Endothelial cell of umbilical vein (primary cell): ENCODE measurements at regions not wholly inside any gene's neighbourhood (a gene's known extent, or its start where the extent isn't known, plus 50 kb on each side); places are given as distances from the start of the nearest gene placed in this dataset.

Source experiments
- BruUV-seq: library from RNA; stranded (reverse); fragments of 400-500 nt; replicated peaks from 2 replicates; lab custom pipeline; 2021; lab: Mats Ljungman, UMichigan
- CTCF ChIA-PET: fragments of 300-600, 350-600 bp; sonication (Branson Sonifier 250); formaldehyde crosslinking; loops from one replicate; lab custom pipeline; 2021; ENCODE audit warnings: antibody characterized with exemption, inconsistent platforms; lab: Charles Lee
- POLR2A ChIA-PET: fragments of 300-600, 350-600 bp; sonication (Branson Sonifier 250); formaldehyde crosslinking; loops from one replicate; lab custom pipeline; 2021; ENCODE audit warnings: antibody characterized with exemption, inconsistent platforms; lab: Charles Lee
- DNase-seq: peaks from one replicate; pipeline ENCODE4 v3.0.0-alpha.2; 2011; ENCODE audit warnings: low read depth, low spot score
- FAIRE-seq: peaks from 2 replicates; lab custom pipeline; 2011; peaks lifted over from hg19 to GRCh38; lab: Jason Lieb, UNC
- H2AFZ ChIP-seq: 2 replicates; pipeline ENCODE4 v1.6.0; 2012; ENCODE audit warnings: low read depth, low read length, control low read depth, inconsistent platforms
- H3K27ac ChIP-seq: 2 replicates; pipeline ENCODE4 v1.5.1; 2011; ENCODE audit warnings: low read depth, mild to moderate bottlenecking, control low read depth, low read length, moderate library complexity; ENCODE audit not compliant: insufficient read depth
- H3K27me3 ChIP-seq, 2 experiments: 2 replicates each; pipeline versions ENCODE4 v1.6.0 to v1.6.1; 2011; ENCODE audit warnings: low read length in 2 of 2, mixed read lengths in 1 of 2; ENCODE audit not compliant: control insufficient read depth in 2 of 2, insufficient read depth in 2 of 2
- H3K36me3 ChIP-seq, 2 experiments: 2 replicates in 1 of 2; 3 replicates in 1 of 2; pipeline ENCODE4 v1.5.1; 2011; ENCODE audit warnings: low read length in 2 of 2, mild to moderate bottlenecking in 1 of 2, moderate library complexity in 1 of 2; ENCODE audit not compliant: control insufficient read depth in 2 of 2, insufficient read depth in 2 of 2; ENCODE audit errors: extremely low read depth in 1 of 2
- H3K4me1 ChIP-seq: 3 replicates; pipeline ENCODE4 v1.5.1; 2011; ENCODE audit warnings: mild to moderate bottlenecking, low read length; ENCODE audit not compliant: control insufficient read depth, insufficient read depth; ENCODE audit errors: extremely low read depth
- H3K4me2 ChIP-seq: 2 replicates; pipeline ENCODE4 v1.6.1; 2011; ENCODE audit warnings: low read length, control low read depth, mixed read lengths; ENCODE audit not compliant: insufficient read depth
- H3K4me3 ChIP-seq, 3 experiments: fragments of 200-600 bp in 1 of 3; sonication (generic), shearing (Covaris generic) in 1 of 3; replicated peaks in 1 of 3; 2 replicates each; pipeline ENCODE4 v1.5.1; 2011 to 2016; ENCODE audit warnings: control low read depth in 3 of 3, low read length in 3 of 3, mild to moderate bottlenecking in 2 of 3, inconsistent platforms in 1 of 3, low read depth in 1 of 3, moderate library complexity in 1 of 3; ENCODE audit not compliant: insufficient read depth in 1 of 3
- H3K79me2 ChIP-seq: 2 replicates; pipeline ENCODE4 v1.6.0; 2012; ENCODE audit warnings: low read length, inconsistent platforms; ENCODE audit not compliant: control insufficient read depth, insufficient read depth
- H3K9ac ChIP-seq: replicated peaks from 2 replicates; pipeline ENCODE3; 2011; ENCODE audit warnings: low read length, control low read depth; ENCODE audit not compliant: insufficient read depth; ENCODE audit errors: extremely low read depth
- H3K9me1 ChIP-seq: replicated peaks from 3 replicates; pipeline ENCODE4 v1.6.0; 2011; ENCODE audit warnings: mild to moderate bottlenecking, low read length; ENCODE audit not compliant: control insufficient read depth, insufficient read depth; ENCODE audit errors: extremely low read depth
- H3K9me3 ChIP-seq: replicated peaks from 2 replicates; pipeline ENCODE4 v1.5.1; 2012; ENCODE audit warnings: low read length, inconsistent platforms; ENCODE audit not compliant: control insufficient read depth, insufficient read depth
- H4K20me1 ChIP-seq: replicated peaks from 2 replicates; pipeline ENCODE3; 2011; ENCODE audit warnings: mild to moderate bottlenecking, low read length; ENCODE audit not compliant: control insufficient read depth, insufficient read depth; ENCODE audit errors: extremely low read depth
- EZH2 ChIP-seq: IDR thresholded peaks from 2 replicates; pipeline ENCODE4 v1.6.1; 2012; ENCODE audit warnings: borderline replicate concordance, low read depth, mild to moderate bottlenecking, moderate library complexity, low read length, inconsistent platforms; ENCODE audit not compliant: severe bottlenecking
- FOS ChIP-seq: IDR thresholded peaks from 2 replicates; pipeline ENCODE4 v1.6.1; 2011; ENCODE audit warnings: mild to moderate bottlenecking, low read length, moderate library complexity, borderline replicate concordance; ENCODE audit not compliant: insufficient read depth
- GATA2 ChIP-seq: IDR thresholded peaks from 2 replicates; pipeline ENCODE4 v1.7.0; 2011; ENCODE audit warnings: low read depth, mild to moderate bottlenecking, moderate library complexity, mixed read lengths, low read length; ENCODE audit not compliant: insufficient read length, insufficient read depth
- JUN ChIP-seq: IDR thresholded peaks from 2 replicates; pipeline ENCODE4 v1.6.1; 2011; ENCODE audit warnings: borderline replicate concordance, low read depth; ENCODE audit not compliant: insufficient read length, insufficient read depth
- MAX ChIP-seq: IDR thresholded peaks from 2 replicates; pipeline ENCODE4 v1.6.1; 2011; ENCODE audit not compliant: insufficient read depth, insufficient read length
- MYC ChIP-seq: IDR thresholded peaks from one replicate; pipeline ENCODE4 v1.6.1; 2011; ENCODE audit warnings: mild to moderate bottlenecking, low read depth, low read length
- POLR2A ChIP-seq: IDR thresholded peaks from 2 replicates; pipeline ENCODE4 v1.6.1; 2012; ENCODE audit warnings: low read depth, mild to moderate bottlenecking, control low read depth, low read length
- POLR2AphosphoS5 ChIP-seq: IDR thresholded peaks from 2 replicates; pipeline ENCODE4 v1.6.1; 2012; ENCODE audit warnings: low read depth, mild to moderate bottlenecking, control low read depth, low read length, moderate library complexity; ENCODE audit not compliant: insufficient read depth
- dilution Hi-C: fragments of 300-500 bp; cut with MboI; formaldehyde crosslinking; loops from one replicate; pipeline ENCODE4 v1.15.0; 2019; ENCODE audit warnings: low sequenced_read_pairs; ENCODE audit not compliant: extremely low pct_ligation_motif_present
- intact Hi-C: fragments of 100-400 bp; cut with micrococcal nuclease; formaldehyde crosslinking; loops from one replicate; pipeline ENCODE4 v1.10.0; 2022
- TF ChIP-seq, protein P1 (sequence below), 2 donors: IDR thresholded peaks; 1 replicate in 1 of 2; 2 replicates in 1 of 2; pipeline ENCODE4 v1.5.1; 2011; ENCODE audit warnings: low read length in 2 of 2, mild to moderate bottlenecking in 2 of 2, moderate library complexity in 2 of 2, control low read depth in 1 of 2, inconsistent platforms in 1 of 2, low read depth in 1 of 2; ENCODE audit not compliant: insufficient read depth in 1 of 2; ENCODE audit errors: extremely low read depth in 1 of 2

- Histone ChIP-seq H3K4me2 (no peak overlapping the region), H3K9me1 (no peaks in the 10 kb centered on the region), H3K4me3 (no peak overlapping the region), H3K27me3 (no peaks in the 10 kb centered on the region), H3K4me1 (no peaks in the 10 kb centered on the region), H2AFZ (no peak overlapping the region), H4K20me1 (no peaks in the 10 kb centered on the region), H3K36me3 (no peaks in the 10 kb centered on the region), H3K9me3 (peaks cover 3% of the 10 kb centered on the region), H3K9ac (no peak overlapping the region), H3K27ac (no peak overlapping the region), H3K79me2 (no peaks in the 10 kb centered on the region)
- BruUV-seq: no TSS peak
- no peak for FAIRE-seq
- TF ChIP-seq EZH2 (no peak), POLR2AphosphoS5 (no peak), POLR2A (no peak), MYC (no peak), GATA2 (no peak), MAX (no peak), FOS (no peak), JUN (no peak)
- TF ChIP-seq, protein P1, sequence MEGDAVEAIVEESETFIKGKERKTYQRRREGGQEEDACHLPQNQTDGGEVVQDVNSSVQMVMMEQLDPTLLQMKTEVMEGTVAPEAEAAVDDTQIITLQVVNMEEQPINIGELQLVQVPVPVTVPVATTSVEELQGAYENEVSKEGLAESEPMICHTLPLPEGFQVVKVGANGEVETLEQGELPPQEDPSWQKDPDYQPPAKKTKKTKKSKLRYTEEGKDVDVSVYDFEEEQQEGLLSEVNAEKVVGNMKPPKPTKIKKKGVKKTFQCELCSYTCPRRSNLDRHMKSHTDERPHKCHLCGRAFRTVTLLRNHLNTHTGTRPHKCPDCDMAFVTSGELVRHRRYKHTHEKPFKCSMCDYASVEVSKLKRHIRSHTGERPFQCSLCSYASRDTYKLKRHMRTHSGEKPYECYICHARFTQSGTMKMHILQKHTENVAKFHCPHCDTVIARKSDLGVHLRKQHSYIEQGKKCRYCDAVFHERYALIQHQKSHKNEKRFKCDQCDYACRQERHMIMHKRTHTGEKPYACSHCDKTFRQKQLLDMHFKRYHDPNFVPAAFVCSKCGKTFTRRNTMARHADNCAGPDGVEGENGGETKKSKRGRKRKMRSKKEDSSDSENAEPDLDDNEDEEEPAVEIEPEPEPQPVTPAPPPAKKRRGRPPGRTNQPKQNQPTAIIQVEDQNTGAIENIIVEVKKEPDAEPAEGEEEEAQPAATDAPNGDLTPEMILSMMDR (IDR thresholded peaks at IDR 0.05; ENCODE audit: extremely low read depth in 1 of 2, insufficient read depth in 1 of 2, low read depth in 1 of 2, low read length in 2 of 2): no peak
- CTCF ChIA-PET: no interaction called here
- DNase-seq: no peak
- dilution Hi-C loops (no loop called here), intact Hi-C loops (no loop called here)
- POLR2A ChIA-PET: no interaction called here
Measured at GRCh38 chr2:8058652-8059051, 623.2 kb upstream of the ID2 start.
